GM21526 (cell line): ENCODE measurements at regions not wholly inside any gene's neighbourhood (a gene's known extent, or its start where the extent isn't known, plus 50 kb on each side); places are given as distances from the start of the nearest gene placed in this dataset.

Source experiments
- ATAC-seq: cut with Tn5 transposase; IDR thresholded peaks from one replicate; pipeline ENCODE4 v1.9.1; 2021; ENCODE audit warnings: moderate library complexity; ENCODE audit not compliant: unreplicated experiment, low FRiP score

- ATAC-seq = no peak
Measured at GRCh38 chr2:217429981-217430500, 570.2 kb upstream of the TNP1 start.

GRCh38 chr2:217421834-217422233 is 562.0 kb upstream of the TNP1 start:
- ATAC-seq = peak; percentile 61

DNA sequence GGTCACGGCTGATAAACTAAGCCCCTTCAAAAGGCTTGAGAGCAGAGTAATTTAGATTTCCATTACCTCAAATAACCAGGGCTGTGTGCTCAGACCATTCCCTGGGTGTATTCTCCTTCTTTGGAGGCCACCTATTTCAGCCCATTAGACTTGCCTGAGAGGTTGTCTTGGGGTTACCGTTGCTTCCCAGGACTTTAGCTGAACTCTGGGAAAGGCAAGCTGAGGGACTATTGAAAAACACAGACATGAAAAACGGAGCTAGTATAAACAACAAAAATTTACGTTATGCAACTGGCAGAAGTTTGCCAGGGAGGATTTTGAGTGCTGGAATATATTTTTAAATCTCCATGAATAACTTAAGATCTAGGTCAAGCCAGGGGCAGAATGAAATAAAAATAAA is 561.0 kb upstream of the TNP1 start:
- ATAC-seq = no peak

GRCh38 chr2:217419055-217419671 is 559.3 kb upstream of the TNP1 start:
- ATAC-seq = no peak

DNA sequence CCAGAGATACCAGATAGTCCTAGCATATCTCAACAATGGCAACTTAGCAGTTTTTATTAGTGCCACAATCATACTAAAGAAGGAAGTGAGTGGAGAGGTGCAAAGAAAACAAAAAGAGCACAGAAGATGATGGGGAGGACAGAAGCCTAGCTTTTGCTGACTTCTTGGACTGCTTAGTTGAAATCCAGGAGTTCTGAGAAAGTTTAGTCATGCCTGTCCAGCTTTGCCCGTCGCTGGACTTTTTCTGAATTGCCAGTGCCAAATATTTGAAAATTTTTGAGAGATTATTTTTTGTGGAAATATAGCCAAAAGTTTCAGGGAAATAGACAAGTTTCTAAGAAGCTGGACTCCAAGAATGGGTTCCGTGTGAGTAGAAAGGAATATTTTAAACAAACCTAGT is 558.7 kb upstream of the TNP1 start:
- no peak for ATAC-seq

DNA sequence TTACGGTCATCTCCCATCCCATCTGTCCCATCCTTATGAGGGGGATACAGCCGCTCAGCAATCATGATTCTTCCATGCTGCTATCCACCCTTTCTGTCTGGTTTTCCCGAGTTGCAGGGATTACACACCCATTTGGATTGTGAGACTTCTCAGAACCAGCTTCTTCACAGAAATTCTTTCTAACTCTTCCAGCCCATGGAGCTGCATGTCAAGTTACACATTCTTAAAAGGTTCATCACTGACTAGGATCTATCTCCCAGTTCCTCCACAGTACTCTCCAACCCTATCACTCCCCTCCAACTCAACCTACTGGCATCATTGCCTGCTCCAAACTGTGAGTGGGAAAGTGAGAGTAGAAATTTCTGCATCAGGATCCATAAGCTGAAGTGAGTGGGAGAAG is 558.2 kb upstream of the TNP1 start:
- no peak for ATAC-seq

- ATAC-seq = no peak
Measured at GRCh38 chr2:217417536-217417935, 557.7 kb upstream of the TNP1 start.

DNA sequence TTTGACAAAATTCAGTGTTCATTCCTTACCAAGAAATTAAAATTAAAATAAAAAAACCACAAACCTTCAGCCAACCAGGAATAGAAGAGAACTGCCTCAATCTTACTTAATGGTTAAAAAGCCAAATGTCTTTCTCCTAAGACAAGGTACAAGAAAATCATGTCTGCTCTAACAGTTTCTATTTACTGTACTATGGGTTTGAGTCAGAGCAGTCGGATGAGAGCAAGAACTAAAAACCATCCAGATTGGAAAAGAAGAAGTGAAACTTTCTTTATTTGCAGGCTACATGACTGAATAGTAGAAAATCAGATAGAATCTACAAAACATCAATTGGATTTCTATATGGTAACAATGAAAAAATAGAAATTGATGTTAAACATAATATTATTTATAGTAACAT is 555.5 kb upstream of the TNP1 start:
- peak; percentile 90 for ATAC-seq

DNA sequence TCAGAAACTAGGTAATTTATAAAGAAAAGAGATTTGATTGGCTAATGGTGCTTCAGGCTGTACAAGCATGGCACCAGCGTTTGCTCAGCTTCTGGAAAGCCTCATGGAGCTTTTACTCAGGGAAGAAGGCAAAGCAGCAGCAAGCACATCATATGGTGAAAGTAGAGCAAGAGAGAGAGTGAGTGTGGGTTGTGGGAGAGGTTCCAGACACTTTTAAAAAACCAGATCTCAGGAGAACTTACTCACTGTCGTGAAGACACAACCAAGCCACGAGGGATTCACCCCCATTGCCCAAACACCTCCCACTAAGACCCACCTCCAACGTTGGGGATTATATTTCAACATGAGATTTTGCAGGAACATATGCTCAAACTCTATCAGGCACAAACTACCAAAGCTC is 554.6 kb upstream of the TNP1 start:
- no peak for ATAC-seq

DNA sequence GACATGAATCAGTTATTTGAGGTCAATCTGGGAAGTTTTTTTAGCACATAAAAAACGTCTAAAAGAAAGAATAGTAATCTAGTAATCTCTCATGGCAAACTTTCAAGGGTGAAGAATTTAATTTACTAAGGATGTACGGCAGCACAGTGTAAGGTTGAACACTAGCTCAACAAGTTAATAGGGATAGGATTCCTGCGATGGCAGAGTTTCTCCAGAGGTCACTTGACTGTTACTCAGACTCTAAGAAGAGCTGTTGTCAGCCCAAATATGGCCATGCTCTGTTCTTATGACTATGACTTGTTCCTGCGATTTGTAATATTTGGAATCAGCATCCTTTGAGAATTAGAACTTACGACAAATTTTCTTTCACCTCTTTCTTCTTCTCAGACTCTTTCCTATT is 553.3 kb upstream of the TNP1 start:
- no peak for ATAC-seq

GRCh38 chr2:217412721-217413120 is 552.9 kb upstream of the TNP1 start:
- no peak for ATAC-seq

DNA sequence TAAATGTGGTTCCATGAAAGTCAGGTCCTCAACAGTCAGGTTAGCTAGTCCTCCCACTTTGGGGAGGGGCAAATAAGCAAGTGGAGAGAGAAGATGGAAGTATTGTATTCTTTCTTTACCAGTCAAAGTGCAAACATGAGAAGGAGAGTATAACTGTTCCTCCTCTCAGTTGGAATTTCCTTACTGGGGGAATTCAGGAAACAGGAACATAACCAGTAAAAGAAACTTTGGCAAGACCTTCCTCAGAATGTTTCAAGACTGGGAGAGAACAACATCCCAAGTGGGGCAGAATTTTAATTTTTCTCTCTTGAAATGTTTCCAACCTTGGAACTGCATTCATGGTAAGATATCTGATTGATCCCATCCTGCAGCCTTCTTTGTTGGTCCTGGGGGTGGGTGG is 552.4 kb upstream of the TNP1 start:
- no peak for ATAC-seq

DNA sequence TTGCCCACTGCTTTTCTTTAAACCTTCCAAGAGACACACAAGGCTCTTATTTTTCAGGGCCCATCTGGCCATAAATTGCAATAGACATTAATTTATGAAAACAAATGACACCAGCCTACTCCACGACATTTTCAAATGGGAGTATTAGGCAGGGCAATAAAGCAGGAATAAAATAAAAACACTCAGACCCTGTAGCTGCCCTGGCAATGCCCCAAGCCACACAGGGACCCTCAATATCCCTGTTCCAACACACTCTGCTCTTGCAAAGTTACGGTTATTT is 550.8 kb upstream of the TNP1 start:
- no peak for ATAC-seq

DNA sequence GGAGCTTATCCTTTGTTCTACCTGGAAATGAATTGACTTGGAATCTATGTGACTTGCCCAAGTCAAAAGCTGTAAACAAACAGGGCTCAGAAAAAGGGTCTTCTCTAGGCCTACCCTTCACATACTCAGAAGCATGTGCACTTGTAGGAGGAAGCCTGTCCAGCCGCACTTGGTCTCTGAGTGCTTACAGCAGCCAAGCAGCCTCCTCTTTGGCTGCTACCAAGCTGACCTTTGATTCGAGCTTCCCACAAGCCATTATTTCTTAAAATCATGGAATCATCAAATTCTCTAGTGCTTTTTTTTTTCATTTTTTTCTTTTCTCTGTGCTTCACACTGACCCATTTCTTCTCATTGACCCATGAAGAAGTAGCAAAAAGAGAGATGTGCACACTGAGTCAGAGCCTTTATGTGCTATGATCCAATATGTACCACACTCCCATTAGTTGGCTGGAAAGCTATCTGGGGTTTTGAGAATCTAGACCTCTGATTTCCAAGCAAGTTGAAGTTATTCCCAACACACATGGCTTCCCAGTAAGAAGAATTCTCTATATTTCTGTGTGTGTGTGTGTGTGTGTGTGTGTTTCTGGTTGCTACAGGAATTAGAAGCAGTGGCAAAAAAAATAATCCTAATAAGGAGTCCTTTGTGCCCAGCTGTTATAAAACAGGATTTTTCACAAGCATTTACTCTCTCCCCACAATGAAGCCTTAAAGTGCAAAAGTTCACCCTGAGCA is 550.3 kb upstream of the TNP1 start:
- ATAC-seq = no peak

- no peak for ATAC-seq
Measured at GRCh38 chr2:217407362-217407761, 547.5 kb upstream of the TNP1 start.

- ATAC-seq = no peak
Measured at GRCh38 chr2:217404236-217404760, 544.4 kb upstream of the TNP1 start.

- ATAC-seq = no peak
Measured at GRCh38 chr2:217402761-217403383, 543.0 kb upstream of the TNP1 start.

DNA sequence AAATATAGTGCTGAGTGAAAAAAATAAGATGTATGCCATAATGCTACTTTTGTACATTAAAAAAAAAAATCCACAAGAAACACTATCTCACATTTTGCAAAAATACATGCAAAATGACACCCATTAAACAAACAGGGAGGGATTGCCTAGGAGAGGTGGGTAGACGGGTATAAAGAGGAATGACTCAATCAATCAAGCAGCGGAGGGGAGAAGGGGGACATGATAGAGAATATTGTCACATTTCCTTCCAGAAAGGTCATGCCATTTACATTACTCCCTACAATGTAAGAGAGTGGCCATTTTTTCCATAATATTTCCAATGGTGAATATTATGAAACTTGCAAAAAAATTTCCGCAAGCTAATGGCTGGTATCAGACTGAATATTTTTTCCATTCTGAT is 542.3 kb upstream of the TNP1 start:
- ATAC-seq = no peak

DNA sequence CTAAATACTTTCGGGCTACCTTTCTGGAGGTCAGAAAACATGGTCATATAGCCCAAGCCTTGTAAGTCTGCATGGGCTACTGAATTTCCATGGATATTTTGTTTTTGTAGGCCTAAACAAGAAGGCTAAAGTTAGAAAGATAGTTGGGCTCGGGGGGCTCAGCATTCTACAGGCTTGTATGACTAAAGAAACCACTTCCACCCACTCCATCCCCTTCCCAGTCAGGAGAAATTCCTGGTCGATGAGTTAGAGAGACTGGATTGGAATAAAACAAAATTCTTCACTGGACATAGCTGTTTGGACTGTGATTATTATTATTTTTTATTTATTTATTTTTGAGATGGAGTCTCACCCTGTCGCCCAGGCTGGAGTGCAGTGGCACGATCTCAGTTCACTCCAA is 539.4 kb upstream of the TNP1 start:
- no peak for ATAC-seq

GRCh38 chr2:217398860-217399259 is 539.0 kb upstream of the TNP1 start:
- no peak for ATAC-seq

- no peak for ATAC-seq
Measured at GRCh38 chr2:217398101-217398500, 538.2 kb upstream of the TNP1 start.

DNA sequence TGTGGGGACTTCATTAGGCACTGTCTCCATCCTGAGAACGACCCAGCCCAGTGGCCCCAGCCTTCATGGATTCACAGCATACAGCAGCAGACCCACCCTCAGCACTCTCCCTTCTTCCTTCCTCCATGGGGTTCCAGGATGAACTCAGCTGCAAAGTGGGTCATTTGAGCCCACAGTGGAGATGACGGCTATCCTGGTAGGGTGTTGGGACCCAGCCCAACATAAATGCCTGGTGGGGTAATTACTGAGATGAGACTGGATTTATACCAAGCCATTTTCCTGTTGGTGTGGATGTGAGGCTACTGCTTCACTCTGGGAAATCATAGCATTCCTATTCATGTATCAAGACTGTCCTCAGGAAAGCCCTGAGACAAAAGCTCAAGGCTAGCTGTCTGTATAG is 536.7 kb upstream of the TNP1 start:
- ATAC-seq = no peak
